NCI-H1417 (cell line): ENCODE measurements at regions not wholly inside any gene's neighbourhood (a gene's known extent, or its start where the extent isn't known, plus 50 kb on each side); places are given as distances from the start of the nearest gene placed in this dataset.
A peak's percentile ranks its signal among the peaks of the same experiment; 100 is the strongest.

Experiments
- DNase-seq, 3 experiments: peaks; one replicate each; lab custom pipeline; 2025; lab: John Stamatoyannopoulos, UW

DNA sequence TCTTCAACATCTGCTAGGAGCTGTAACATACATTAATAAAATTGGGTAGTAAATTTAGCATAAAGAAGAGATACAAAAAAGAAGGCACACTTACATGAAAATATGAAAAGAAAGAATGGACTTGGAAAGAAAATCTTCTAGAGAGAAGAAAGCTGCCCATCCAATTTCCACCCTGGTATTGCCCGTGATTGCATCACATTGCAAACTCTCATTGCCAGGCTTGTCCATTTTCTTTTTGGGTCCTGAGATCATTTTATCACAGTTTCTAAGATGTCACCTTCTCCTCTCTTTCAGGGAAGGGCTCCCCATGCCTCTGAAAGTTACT lies 321.5 kb downstream of the RND3 start:
- no peak for DNase-seq

DNA sequence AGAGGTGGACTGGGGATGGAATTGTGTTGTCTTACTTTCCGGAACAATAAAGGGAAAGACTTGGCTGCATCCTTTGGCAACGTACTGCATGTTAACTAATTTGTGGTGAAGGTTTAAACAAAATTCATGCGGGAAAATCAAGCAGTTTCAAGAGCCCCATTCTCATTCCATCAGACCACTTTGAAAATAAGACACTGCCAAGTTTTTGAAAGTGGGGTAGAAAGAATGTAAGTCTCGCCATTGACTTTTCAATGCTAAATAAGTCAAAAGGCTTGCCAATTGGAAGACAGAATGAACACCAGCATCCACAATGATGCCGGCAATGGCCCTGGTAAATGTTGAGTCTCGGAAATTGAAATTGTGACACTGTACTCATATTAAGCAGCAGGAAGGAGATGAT lies 322.0 kb downstream of the RND3 start:
- DNase-seq, result no peak

DNA sequence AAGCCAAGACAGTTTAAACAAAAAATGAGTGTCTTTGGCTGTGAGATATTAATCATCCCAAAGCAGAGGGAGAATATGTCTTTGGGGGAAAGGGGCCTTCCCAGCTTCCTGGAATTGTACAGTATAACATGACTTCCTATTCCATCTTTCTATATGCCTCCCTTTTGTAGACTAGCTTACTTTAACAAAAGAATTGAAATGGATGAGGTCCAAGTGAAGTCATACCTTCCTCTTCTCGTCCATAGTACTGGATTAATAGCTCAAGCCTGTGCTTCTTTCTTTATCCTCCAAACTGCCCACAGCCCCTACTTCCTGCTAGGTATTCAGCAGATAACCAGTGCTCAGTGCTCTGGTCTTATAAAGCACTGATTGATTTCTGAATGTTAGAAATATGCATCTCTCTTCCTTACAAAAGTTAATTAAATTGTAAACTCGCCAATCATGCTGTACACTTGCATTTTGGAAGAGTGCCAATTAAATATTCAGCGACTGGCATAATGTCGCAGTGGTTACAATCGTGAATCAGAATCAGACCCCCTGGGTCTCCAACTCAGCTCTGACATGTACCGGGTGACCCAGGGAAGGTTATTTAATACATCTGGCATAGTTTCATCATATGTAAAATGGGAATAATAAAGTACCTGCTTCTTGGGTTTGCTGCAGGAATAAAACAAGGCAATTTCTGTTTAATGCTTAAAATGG lies 325.1 kb downstream of the RND3 start:
- DNase-seq, result peak in 2 of 3 experiments; percentile 23 to 58

DNA sequence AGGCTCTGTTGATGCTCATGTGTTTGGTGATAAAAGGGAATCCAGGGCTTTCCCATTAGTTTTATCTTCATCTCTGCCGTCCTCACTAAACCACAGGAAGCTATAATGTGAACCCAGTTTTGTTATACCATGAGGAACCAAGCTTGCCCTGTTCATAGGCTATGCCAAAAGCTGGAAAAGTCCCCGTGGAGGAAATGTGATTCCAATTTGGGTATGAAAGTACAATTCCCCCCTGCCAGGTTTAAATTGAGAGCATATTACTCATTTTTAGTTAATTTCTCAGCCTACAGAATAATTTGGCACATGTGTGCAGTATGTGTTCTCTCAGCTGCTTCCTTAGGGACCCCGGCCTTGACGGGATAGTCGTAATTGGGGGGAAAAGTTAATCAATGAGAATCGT lies 327.4 kb downstream of the RND3 start:
- no peak for DNase-seq

DNA sequence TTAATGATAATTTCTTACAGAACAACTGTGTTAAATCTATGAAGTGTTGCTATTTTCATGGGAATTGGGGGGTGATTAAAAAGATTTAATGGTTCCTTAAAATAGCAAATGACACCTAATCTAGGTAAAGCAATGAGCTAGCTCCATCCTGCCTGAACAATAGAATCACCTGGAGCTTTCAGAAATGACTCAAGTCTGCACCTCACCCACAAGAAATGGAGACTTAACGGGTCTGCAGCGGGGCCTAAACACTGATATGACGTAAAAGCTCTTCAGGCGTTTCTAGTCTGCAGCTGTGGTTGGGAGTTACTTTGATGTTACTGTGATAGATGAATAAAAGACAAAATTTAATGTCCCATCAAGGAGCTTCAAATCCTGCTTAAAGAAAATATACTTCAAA lies 328.2 kb downstream of the RND3 start:
- DNase-seq, result peak in 1 of 3 experiments; percentile 41

DNA sequence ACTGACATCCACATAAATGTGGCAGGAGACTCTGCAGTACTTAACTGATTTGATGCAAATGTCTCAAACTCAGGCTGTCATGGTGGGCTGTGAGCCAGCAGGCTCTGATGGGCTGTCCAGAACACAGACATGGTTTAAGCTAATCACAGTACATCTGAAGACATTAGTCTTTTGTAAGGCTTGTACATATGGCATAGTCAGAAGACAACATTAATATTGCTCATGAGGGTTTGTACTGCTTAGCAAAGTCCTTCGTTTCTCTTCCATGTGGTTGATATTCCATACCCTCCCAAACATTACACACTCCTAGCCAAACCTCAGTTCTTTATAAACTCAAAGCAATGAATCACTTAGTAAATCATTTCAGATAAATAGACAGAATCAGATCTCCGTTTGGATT lies 330.6 kb downstream of the RND3 start:
- no peak for DNase-seq

DNA sequence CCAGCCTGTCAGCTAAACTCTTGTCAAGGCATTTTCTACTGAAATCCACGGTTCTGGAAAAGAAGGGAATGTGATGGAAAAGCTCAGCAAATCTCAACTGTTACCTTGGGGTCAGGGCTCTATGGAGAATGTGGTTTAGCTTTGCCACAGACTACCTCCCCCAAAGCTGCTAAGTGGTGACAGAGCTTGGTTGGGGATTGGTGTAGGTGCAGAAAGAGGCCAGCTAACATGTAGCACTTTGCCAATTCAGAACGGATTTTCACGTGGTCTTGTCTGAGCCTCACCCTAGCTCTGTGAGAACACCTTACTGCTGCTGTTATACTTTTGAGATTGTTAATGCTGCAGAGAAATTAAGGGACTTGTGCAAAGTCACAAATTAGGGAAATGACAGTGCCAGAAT lies 331.1 kb downstream of the RND3 start:
- DNase-seq, result no peak

DNA sequence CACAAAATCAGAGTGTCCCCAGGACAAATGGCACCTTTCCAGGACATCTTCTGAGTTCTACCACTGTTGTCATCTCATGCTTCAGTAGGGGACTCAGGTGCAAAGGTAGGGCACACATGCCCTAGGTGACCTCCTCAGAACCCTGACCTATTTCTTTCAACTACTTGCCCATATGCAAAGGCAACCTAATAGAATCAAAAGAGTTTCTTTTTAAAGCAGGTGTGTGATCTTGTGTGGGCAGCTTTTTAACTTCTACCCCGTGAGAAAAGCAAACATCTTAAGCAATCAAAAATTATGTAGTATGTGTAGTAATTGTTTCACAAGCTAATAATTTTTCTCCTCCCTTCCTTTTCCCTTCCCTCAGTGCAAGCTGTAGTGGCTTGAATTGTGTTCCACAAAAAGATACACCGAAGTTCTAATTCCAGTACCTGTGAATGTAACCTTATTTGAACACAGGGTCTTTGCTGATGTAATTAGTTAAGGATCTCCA lies 333.1 kb downstream of the RND3 start:
- peak in 1 of 3 experiments; percentile 11 for DNase-seq

DNA sequence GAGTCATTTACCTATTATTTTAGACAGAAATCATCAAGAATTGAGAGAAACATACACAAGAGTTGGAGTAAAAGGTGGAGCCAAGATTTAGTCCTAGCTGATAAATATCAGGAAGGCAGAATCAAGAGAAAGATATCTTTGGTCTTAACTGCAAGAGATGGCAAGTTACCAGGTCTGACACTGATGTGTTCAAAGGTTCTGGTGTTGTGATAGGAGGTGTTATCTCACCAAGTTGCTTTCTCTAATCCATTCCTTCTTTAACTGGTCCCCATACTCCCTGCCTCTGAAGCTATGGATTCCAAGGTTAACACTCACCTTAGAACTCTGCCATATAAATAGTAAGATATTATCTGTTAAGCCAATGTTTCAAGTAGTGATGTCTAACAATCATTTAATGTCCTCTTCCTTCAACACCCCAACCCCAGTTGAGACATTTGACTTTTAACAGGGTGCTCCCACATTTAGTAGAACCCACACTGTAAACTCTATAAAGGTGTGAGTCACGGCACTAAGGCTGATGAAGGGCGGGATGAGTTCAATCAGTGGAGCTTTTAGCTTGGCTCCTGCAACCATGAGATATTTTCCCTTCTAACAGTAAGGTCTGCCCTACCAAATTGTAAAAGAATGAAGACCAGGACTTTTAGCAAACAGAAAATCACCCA lies 333.7 kb downstream of the RND3 start:
- no peak for DNase-seq

DNA sequence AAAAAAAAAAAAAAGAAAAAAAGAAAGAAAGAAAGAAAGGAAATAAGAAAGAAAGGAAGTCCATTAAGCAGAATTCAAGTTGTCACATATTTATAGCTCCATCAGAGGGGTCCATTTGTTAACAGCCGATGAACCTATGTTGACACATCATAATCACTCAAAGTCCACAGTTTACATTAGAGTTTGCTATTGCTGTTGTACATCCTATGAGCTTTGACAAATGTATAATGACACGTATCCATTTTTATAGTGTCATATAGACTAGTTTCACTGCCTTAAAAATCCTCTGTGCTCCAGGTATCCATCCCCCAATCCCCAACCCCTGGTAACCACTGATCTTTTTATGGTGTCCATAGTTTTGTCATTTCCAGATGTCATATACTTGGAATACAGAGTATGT lies 335.2 kb downstream of the RND3 start:
- peak in 1 of 3 experiments; percentile 21 for DNase-seq

DNA sequence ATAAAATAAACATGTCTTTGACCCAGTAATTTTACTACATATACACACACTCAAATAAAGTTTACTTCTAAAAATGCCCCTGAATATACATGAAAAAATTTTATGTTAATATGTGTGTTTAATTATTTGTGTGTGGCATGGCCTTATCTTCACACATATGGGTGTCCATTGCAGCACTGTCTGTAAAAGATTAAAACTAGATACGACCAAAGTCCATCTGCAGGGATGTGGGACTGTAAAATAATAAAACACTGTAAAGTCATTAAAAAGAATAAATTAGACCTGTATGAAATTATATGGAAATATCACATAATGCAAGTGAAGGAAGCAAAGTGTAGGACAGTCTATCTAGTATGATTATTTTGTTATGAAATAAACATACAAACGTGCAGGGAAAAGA lies 337.3 kb downstream of the RND3 start:
- DNase-seq, result no peak

DNA sequence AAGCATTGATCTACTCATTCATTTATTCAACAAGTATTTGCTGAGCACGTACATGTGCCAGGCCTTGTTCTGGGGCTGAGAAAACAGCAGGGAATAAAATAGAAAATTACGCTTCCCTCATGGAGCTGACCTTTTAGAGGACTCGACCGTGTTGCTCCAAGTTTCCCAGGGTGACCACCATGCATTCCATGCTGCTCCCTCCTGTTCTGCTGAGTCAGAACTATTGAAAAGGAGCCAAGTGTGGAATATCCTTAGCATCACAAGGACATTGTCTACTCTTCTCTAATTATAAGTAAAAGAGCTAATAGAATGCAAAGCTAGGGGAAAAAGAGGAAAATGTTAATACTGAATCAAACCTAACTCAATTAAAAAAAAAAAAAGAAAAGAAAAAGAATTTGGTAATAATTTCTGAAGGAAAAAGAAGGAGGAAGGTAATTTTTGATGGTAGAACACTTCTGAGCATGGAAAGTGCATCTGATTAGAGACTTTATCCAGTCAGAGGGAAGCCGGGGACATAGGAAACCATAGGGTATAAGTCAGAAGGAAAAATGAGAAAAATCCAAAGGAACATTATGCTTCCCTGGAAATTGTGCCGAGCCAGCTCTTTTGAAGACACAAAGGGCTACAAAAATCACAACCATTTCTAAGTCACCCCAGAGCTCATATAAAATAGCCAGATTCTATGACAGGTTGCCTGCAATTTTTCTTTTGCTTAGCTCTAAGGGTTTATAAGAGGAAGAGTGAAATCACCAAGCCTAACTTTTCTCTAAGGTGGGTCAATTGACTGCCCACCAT lies 339.4 kb downstream of the RND3 start:
- DNase-seq, result no peak

DNA sequence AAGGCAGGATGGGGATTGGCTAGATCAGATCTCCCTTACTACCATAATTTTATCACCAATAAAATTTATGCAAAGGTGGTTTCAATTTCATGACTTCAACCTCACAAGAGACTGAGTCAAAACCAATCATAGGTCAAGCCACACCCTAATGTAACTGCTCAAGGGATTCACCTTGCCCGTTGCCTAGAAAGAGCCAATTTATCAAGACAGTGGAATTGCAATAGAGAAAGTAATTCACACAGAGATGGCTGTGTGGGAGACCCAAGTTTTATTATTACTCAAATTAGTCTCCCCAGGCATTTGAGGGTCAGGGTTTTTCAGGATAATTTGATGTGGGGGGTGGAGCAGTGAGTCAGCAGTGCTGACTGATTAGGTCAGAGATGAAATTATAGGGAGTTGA lies 340.6 kb downstream of the RND3 start:
- no peak for DNase-seq

DNA sequence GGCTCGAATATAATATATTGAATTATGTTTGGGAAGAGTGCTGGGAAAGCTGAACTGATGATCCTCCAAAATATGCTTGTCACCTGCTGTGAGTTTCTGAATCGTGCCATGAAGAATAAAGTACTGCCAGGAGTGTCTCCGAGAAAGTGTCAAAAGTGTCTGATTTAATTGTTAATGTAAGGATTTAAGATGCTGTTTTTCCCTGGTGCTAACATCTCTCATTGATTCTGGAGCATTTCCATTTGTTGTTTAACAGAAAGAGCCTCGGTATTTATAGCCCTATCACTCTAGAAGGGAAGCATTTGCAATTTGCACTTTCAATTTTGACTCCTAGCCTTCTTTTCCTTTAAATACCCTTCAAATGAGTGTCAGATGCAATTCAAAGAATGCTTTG lies 342.2 kb downstream of the RND3 start:
- no peak for DNase-seq

DNA sequence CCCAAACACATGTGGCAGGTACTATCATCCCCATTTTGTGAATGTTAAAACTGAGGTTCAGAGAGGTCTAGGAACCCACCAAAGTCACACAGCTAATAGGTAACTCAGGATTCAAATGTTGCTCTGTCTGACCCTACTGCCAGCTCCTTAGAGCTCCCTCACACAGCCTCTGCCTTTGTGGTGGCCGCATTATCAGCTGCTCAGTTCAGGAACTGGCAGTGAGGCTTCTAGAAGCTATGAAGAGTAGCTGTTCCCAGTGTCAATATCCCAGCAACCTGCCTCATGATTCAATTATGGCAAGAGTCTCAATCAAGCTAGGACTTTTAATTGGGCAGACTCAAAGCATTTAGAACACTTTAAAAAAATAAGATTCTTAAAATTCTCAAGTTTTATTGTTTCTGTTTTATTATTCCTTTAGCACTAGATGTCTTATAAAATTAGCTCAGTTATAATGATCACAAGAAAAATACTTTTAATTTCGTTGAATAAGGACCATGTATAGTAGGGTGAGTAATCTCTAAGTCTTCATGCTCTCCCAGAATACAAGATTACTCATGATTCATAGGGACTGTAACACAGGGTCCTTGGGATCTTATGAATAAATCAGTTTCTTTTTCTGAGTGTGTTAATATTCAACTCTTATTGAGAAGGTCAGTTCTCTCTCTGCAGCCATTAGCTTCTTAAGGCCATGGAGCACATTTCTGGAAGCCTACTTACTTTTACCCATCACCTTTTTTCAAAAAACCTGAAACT lies 342.7 kb downstream of the RND3 start:
- no peak for DNase-seq

DNA sequence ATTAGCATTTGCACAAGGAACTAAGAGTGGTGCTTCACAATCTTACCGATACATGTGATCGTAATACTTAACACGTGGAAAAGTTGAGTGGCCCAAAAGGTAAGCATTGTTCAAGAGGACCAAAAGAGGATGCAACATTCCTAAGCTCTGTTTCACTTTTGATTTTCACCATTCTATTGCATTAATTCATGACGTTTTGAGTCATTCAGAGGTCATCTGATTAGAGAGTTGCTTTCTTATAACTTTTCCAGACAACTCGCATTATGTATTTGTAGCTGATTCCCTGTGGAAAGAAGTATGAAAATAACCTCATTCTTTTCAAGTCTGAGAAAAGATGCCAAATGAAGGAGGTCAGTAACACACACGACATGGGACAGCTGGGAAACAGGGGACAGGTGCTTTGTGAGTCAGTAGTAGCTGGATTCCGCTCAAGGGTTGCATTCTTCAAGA lies 344.4 kb downstream of the RND3 start:
- DNase-seq, result no peak

DNA sequence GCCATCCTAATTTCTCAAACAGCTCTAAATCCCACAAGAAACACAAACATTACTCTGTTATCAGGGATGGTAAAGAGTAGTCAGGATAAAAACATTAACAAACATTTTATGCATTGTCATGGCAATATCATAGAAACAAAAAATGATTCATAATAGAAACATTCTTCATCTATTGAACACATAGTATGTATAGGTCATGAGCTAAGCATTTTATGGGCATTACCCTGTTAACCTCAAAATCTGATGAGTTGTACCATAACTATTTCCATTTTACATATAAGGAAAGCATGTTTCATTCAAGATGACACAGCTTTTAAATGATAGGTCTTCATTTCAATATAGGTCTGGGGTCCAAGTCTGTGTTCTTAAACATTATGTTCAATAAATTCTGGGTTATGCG lies 344.9 kb downstream of the RND3 start:
- no peak for DNase-seq

DNA sequence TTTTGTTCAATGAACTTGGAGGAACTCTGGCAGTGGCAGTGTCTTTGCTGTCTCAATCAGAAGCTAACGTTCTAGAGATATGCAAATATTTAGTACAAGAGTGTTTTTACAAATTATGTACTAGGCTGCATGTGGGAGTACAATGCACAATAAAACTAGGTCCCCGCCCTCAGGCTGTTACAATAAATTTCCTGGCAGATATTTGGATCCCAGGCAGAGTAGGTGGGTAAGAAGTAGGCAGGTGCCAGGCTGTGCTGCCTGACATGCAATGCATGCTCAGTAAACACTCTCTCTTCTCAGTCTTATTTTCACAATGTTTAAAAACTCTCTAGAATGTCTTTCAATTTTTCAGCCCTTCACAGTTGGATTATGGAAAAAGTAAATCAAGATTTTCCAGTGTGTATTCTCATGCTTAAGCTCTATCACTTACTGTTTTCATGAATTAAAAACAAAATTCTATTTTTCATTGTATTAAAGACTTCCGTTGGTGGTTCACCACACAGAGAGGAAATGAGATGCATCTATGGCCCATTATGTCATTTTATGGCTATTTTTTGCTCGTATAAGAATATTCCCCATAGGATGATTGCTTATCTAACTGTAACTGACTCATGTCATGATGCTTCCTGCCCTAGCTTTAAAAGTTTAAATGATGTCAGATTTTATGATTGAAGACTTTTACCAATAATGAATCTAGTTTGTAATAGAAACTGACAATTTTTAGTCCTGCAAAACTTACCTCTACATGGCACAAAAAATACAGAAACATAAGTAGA lies 346.1 kb downstream of the RND3 start:
- peak in 2 of 3 experiments; percentile 21 to 60 for DNase-seq

DNA sequence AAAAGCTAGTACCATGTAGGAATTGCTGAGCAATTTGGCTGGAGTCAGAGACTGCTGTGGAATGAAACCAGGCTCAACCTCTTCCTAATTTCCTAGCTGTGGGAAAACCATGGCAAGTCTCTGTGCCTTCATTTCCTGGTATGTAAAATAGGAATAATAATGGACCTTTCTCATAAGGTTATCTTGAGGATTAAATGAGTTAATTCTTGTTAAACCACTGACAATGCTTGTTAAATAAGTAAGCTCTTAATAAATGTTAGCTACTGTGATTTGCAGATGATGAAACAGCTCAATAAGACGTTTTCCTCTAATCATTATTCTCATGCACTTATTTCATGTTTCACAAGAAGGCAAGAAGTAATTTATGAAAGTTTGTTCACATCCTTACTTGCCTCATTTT lies 346.7 kb downstream of the RND3 start:
- no peak for DNase-seq

DNA sequence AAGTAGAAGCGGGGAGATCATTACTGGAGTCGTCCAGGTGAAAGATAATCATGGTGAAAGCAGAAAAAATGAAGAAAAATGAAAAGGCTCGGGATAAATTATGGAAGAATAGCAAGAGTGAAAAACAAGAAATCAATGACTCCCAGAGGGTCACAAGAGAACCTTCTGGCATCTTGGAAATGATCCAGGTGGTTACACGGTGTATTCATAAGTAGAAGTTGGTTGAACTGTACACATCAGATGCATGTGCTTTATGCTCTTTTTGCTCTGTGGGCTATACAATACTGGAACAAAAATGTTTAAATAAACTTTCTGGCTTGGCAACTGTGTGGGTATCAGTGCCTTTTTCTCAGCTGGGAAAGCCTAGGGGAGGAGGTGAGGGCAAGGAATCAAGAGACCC lies 348.9 kb downstream of the RND3 start:
- no peak for DNase-seq

DNA sequence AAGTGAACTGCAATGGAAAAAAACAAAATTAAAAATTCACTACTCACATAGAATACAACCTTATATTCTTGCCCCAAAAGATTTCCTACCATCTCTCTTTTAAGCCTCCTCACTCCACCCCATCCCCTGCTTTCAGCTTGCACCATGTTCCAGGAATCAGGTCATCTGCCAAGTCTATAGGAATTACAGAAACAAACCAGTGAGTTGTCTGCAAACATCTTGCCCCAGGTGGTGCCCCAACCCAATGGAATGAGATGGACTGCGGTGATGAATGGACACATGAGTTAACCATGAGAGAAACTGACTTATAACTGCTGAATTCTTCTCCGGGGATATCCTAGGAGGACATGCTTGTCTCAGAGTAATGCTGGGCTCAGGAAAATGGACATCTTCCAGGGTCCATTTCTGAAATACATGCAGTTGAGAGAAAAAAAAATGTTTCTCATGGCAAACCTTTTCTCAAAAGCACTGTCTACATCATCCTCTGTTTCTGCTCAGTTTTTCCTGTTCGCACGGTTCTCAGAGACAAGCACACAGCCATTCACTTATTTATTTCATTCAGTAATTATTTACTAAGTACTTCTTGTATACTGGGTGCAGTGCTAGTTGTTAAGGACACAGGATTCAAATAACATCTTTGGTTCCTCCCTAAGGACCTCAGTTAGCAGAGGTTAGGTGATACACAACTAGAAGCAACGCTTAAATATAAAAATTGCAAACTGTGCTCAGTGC lies 350.0 kb downstream of the RND3 start:
- no peak for DNase-seq
